A172 (cell line): ENCODE measurements at regions not wholly inside any gene's neighbourhood (a gene's known extent, or its start where the extent isn't known, plus 50 kb on each side); places are given as distances from the start of the nearest gene placed in this dataset.
"Not testable (repeated sequence)": the region's sequence is repeated elsewhere in the genome, so short reads cannot be mapped to it uniquely, and the experiment has no call there.

Source experiments
- DNase-seq: peaks from one replicate; pipeline ENCODE4 v3.0.0-alpha.2; 2015; ENCODE audit warnings: low spot score

DNA sequence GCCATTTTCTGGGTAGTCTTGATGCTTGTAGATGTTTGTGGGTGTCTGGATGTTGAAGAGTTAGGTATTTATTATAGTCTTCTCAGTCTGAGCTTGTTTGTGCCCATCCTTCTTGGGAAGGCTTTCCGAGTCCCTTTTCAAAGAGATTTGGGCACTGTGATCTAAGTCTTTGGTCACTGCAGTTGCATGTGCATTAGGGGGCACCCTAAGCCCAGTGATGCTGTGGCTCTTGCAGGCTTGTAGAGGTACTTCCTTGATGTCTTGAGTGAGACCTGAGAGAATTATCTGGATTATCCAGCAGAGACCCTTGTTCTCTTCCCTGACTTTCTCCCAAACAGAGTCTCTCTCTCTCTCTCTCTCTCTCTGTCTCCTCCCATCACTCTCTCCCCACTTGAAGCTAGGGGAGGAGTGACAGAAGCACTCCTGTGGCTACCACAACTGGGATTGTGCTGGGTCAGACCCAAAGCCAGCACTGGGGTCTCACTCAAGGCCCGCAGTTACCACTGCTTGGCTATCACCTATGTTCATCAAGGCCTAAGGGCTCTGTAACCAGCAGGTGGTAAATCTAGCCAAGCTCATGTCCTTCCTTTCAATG, 68.5 kb downstream of the TMCO5A start:
- DNase-seq: peak; percentile 53

DNA sequence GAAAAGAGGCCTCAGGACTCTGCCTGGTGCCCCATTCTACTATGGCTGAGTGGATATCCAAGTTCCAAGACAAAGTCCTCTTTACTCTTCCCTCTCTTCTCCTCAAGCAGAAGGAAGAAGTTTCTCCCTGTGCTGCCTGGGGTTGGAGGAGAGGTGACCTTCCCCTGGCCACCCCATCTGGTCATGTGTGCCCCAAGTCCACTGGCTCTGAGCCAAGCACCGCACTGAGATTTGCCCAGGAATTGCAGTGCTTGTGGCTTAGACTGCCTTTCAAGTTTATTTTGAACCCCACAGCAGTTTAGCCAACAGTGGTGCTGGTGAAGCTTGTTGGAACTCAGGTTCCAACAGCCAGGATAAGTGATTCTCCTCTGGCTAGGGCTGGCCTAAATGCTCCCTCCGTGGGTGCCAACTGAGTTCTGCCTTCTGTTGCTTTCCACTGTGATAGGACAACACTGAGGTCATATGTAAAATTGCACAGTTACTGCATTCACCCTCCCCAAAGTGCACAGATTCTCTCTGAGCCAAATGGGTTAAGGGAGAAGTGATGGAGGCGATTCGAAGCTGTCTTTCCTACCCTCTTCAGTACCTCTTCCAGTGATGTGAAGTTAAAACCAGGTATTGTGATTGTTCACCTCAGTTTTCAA, 69.9 kb downstream of the TMCO5A start:
- DNase-seq: no peak

DNA sequence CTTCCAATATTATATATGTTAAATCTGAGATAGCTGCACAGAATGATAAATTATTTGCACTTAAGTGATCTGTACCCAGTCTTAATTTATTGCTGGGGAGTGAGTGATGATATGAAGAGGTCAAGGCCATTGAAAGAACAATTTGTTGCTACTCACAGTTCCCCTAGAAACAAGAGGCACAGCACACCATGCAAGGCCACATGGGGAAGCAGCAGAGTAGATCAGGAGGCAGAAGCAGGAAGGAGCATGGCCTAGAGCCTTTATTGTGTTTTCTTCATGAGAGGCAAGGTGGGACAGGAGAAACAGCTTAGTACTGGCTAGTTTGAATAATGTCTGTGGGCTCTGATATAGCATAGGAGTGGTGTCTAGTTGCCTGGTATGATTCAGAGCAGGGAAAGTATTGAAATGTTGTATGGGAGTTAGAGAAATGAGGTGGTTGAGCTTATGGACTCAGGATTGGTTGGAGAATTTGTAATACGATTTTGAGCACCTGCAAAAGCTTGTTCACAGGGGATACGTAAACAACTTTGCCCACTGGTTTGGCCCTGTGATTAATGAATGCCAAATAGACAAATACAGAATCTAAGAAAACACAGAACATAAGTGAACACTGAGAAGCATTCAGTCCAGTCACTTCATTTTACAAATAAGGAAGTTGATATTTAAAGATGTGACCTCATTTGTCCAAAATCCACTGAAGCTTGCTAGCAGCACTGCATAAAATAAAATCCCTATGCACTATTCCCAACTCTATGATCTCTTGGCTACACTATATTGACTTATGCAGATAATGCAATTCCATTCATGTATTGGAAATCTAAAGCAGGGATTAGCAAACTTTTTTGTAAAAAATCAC, 71.7 kb downstream of the TMCO5A start:
- no peak for DNase-seq

DNA sequence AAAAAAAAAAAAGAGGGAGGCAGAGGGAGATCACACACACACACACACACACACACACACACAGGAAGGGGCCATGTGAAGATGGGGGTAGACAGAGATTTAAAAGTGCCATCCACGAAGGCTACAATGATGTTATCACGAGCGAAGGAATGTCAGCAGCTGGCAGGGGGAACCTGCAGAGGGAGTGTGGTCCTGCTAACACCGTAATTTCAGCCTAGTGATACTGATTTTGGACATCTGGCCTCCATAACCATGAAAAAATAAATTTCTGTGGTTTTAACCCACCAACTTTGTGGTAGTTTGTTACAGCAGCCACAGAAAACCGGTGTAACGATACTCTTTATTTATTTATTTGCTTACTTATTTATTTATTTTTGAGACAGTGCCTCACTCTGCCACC, 76.0 kb downstream of the TMCO5A start:
- DNase-seq: no peak

DNA sequence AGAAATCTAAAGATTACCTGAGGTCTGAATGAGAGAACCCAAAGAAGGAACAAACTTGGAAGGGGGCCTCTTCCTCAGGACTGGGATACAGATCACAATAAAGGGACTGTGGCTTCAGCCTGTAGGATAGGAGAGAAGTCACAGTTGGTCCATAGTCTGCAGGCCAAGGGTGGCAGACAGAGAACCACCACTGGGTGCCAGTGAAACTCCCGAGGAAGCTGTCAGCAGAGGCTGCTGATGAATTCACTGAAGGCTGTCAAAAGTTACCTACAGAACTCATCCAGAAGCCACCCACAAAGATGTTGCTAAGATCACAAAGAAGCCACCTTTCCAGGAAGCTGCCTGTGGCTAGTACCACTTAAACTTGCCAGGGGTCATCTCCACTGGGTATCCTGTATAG, 78.5 kb downstream of the TMCO5A start:
- DNase-seq: no peak

DNA sequence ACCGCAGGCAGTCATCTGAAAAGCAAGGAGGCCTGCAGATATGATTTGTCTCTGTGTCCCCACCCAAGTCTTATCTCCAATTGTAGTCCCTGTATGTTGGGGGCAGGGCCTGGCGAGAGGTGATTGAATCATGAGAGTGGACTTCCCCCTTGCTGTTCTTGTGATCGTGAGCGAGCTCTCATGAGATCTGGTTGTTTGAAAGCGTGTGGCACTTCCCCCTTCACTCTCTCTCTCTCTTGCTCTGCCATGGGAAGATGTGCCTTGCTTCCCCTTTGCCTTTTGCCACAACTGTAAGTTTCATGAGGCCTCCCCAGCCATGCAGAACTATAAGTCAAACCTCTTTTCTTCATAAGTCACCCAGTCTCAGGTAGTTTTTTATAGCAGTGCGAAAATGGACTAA, 83.3 kb downstream of the TMCO5A start:
- DNase-seq: no peak

DNA sequence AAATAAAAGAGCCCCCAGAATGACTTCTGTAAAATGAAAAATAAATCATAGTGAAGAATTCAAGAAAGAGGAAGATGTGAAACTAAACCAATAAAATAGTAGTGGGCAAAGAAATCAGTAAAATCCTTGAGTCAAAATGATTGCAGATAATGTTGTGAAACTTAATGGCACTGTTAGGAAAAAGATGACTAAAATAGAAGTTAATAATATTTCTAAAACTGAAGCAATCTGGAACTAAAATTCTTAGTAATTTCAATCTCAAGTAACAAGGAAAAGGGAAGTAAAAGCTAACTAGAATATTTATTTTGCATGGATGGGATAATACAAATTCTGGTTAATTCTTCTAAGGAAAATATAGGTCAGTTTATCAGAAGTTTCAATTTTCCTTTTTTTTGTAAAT, 84.6 kb downstream of the TMCO5A start:
- DNase-seq: no peak

DNA sequence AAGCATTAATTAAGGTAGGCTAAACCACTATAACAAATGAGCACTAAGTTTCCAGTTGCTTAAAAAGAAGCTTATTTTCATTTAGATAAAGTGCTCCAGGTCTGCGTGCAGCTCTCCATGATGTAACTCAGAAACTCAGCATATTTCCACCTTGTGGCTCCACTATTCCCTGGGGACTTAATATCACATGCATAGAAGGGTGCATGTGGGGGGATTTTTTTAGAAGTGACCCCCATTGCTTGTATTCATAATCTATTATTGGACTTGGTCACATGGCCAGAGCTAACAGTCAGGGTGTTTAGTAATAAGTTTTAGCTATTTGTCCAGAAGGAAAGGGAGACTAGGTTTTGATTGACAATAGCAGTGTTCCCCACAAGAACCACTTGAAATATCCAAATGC, 86.8 kb downstream of the TMCO5A start:
- no peak for DNase-seq

DNA sequence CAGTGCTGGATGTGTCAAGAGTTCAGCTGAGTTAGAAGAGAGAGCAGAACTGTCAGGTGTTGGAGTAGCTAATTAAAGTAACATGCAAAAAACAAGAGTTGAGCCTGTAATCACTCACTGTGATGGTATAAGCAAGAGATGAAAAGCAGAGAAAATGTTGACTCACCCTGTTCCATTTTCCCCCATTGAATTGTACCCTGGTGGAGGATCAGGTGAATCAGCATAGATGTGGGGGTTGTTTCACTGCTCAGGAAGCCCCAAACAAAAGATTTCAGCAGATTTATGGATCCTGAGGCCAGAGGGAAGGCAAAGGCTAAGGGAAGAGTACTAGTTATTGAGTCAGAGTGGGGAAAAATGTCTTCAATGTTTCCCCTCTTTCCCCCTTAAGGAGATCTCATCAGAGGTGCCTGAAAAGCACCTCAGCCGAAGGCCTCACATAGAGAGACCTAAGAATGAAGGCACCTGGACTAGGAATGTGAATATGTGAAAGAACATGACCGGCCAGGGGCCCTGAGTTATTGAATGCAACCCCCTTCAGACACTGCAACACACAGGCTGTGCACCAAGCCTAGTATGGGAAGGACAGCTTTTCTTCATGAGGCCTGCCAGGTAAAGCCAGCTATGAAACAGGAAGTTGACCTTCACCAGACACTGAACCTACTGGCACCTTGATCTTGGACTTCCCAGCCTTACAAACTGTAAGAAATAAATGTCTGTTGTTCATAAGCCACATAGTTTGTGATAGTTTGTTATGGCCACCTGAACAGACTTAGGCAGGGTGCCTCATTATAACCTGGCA, 90.1 kb downstream of the TMCO5A start:
- DNase-seq: no peak

DNA sequence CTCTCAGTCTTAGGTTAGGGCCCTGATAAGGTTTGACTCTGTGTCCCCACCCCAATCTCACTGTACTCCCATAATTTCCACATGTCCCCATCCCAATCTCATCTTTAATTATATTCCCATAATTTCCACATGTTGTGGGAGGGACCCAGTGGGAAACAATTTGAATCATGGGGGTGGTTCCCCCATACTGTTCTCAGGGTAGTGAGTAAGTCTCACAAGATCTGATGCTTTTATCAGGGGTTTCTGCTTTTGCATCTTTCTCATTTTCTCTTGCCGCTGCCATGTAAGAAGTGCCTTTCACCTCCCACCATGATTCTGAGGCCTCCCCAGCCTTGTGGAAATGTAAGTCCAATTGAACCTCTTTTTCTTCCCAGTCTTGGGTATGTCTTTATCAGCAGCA, 91.2 kb downstream of the TMCO5A start:
- not testable (repeated sequence) for DNase-seq

DNA sequence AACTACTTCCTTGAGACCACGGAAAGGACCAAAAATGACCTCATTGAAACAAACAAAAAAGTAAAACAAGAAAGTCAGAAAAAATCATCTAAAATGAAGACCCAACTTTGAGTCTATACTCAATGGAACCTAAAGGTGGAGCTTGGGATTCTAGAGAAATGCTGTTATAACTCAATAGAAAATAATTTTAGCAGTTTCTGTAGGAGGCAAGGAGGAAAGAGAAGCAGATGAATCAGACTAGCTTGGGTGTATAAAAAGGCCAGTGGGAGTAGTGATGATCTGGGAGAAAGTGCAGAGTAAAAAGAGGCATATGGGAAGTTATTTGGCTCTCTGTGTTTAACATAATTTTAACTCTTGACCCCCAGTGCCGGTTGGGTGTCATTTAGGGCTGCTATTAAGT, 94.4 kb downstream of the TMCO5A start:
- no peak for DNase-seq

DNA sequence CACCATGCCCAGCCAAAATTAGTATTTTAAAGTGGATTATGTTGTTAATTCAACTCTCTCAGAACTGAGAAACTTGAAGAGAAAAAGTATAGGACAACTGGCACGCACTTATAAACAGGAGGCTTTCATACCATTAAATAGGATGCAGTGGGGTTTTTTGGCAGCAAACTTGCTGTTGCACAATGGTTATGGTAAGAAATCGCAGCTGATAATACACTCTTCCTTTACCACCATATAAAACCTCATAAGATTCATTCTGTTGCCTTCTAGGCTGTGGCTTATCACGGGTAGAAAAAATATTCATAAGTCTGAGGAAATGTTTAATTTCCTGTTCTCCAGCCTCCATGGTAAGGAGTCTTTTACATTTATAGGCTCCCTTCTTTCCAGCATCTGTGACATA, 95.3 kb downstream of the TMCO5A start:
- DNase-seq: no peak

DNA sequence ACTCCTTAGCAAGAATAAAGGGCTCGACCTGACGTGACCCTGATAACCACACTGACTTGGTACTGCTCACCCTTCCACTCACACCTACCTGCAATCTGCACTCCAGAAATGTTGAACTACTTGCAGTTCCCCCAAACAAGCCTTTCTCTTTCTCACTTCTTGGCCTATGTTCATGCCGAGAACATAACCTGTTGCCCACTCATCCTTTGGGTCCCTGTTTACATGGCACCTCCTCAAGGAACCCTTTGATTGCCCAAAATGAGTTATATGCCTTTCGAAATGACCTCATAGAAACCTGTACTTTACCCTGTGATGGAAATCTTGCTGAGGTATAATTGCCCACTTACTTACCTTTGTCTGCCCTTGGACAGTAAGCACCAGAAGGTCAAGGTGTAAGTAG, 96.2 kb downstream of the TMCO5A start:
- no peak for DNase-seq

DNA sequence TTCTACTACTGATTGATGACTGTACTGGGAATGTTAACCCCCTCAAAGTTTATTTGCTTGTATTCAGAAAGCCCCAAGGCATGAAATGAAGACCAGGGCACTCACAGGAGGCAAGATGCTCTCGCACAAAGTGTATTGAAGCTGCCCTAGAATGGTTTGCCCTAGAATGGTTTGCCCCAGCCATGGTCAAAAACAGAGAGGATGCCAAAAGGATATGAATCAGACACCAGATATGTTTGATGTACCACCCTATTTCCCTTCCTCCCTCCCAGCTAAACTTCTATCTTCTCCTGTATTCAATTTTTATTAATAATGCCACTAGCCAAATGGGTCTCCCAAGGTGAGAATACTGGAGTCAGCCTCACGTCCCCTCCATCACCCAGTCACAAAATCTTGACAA, 101.3 kb downstream of the TMCO5A start:
- peak; percentile 46 for DNase-seq

DNA sequence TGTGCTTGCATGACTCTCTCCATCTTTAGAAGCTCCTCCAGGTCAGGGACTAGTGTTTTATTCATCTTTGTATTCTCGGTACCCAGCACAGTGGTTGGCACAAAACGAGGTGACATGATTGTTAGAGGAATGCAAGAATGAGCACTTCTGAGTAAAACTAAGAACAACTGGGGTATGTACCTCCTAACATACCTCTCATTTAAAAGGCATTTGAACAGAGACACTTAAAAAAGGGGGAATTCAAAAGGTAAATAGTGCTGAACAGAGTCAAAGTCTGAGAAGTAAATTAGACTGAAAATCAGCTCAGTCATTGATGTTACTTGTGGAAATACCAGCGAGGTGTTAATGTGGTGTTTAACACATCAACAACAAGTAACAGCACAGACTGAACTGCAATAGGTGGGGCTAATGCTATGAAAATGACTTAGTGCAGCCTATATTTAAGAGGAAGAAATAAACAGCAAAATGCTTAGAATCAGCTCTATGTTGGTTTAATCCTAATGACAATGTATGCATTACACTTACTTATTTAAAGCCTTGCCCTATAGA, 102.4 kb downstream of the TMCO5A start:
- DNase-seq: no peak

DNA sequence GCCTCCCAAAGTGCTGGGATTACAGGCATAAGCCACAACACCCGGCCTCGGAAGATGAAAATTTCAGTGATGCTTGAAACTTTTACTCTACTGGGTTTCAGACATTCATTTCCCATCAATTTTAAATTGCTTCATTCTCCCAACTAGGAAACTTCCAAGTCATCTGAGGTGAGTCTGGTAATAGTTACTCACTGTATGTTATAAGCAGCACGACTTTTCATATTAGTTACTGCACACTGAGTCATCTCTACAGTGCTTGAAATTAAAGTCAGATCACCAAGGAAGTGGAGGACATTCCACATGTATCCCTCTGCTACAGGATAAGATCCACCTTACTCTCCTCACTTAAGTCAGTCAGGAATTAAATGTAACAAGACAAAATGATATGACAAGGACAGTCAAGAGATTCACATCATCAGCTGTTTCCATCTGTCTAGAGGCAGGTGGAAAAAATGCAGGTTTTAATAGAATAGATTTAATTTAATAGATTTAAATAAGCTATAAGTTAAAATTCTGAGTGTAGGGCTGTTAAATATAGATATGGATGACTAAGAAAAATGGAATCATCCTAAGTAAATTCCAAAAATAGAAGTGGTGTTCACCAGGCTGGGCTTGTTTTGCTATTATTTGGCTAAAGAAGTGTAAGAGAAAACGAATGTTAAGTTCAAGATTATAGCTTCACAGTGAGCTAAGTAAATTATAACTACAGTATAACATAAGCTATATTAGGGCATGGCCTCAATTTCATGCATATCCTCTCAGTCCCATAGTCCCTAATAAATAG, 104.4 kb downstream of the TMCO5A start:
- DNase-seq: peak; percentile 76

DNA sequence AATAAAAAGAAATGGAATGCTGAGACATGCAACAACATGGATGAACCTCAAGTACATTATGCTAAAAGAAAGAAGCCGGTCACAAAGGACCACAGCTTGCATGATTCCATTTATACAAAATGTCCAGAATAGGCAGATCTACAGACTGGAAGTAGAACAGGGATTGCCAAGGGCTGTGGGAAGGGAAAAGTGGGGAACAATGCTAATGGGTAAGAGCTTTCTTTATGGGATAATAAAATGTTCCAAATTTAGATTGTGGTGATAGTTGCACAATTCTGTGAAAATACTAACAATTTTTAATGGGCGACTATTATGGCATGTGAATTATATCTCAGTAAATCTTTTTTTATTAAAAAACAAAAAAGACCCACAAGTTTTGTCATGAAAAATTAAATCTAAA, 106.2 kb downstream of the TMCO5A start:
- DNase-seq: no peak

DNA sequence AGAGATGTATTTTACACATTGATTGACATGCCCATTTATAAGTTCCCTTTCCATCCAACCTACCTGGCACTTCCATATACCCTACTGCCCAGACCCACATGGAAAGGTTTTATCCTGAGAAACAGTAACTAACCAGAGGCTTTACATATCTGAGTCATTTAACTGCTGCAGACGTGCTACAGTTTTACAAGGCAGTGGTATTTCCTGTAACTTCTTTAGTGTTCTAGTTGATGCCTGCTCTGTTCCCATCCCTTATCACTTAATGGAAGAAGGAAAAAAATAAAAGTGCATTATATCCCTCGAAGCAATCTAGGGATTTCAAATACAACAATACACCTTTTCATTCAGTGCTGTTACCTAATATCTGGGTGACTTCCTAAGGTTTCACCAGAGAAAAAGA, 107.1 kb downstream of the TMCO5A start:
- DNase-seq: peak; percentile 67

DNA sequence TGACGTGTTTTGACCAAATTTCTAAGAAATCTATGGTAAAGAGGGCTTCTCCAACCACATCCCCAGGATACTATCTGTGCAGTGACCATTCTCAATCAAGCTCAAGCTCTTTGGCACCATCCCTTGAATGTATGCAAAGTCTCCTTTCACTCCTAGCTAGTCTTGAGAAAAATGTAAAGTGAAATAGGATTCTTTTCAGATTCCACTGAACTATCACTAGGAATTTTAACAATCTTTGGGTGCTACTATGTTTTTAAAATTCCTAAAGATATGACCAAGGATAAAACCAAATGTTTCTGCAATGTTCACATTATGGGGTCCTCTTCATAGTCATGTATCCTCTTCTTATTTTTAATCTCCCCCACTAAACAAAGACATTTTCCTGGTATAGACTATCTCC, 107.8 kb downstream of the TMCO5A start:
- DNase-seq: no peak

DNA sequence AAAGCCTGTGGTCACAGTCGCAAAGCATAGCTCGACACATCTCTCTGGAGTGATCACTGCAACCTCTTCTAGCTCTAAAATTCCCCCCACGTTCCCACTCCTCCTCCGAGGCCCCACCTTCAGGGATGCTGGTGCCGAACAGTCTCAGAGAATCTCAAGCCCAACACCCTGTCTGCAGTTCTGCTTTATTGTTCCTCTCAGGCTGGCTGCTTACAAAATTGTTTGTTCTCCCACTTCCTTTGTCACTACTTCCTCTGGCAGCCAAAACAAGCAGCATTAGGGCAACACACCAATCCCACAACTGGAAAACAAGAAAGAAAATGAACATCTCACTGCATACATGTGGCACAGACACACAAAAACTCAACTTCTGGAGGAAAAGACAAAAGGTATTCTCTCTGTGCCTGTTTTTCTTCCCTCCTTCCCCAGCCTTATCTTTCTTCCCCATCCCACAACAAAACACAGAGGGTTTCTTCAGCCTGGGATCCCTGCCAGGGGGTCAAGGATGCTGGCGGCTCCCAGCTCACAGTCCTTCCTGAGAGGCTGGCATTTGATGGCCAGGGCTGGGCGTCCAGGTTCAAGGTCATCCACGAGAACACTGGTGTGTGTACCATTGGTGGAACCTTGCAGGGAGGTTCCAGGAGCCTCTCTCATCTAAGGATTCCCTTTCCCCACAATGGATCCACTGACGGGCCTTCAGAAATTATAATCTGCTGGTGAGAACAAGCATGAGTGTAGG, 108.4 kb downstream of the TMCO5A start:
- peak; percentile 14 for DNase-seq
